Breast epithelium (tissue), 3 donors: ENCODE measurements at regions not wholly inside any gene's neighbourhood (a gene's known extent, or its start where the extent isn't known, plus 50 kb on each side); places are given as distances from the start of the nearest gene placed in this dataset.

ENCODE experiments used
- POLR2A ChIP-seq: fragments of 450-650 bp; IDR thresholded peaks from one replicate; pipeline ENCODE4 v1.6.1; 2016; ENCODE audit warnings: antibody characterized with exemption, mild to moderate bottlenecking, moderate library complexity
- TF ChIP-seq, protein P1 (sequence below), 3 donors: fragments of 450-650 bp; IDR thresholded peaks; one replicate each; pipeline ENCODE4 v1.5.1; 2016 to 2017; ENCODE audit warnings: antibody characterized with exemption in 3 of 3, mild to moderate bottlenecking in 3 of 3, moderate library complexity in 3 of 3

DNA sequence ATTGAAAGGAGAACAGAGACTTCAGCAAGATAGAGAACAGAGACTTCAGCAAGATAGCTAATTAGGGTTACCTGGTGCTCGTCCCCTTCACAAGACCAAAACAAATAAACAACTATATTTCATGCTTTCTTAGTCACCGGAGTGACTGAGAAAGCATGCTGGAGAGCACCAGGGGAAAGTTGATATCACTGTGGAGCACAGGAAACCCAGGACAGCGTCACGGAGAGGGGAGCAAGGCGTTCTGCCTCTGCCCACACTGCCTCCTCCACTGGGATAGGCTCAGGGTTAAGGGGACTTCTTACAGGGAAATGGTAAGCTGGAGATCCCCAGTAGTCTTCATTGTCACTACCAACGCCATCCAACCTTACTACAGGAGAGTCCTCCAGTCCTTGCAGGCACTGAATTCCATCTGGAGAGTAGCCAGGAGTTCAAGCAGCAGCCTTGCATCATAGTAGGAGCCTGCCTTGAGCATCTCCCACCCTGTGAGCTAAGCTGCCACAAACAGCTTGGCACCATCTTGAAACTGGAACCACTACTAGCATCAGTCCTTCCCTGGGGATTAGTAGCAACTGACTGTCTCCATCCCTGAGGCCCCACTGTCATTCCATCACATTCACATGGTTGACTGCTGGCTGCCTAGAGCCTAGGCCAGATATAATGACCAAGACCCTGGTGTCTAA is 239.4 kb downstream of the PLPP3 start:
- TF ChIP-seq, protein P1, sequence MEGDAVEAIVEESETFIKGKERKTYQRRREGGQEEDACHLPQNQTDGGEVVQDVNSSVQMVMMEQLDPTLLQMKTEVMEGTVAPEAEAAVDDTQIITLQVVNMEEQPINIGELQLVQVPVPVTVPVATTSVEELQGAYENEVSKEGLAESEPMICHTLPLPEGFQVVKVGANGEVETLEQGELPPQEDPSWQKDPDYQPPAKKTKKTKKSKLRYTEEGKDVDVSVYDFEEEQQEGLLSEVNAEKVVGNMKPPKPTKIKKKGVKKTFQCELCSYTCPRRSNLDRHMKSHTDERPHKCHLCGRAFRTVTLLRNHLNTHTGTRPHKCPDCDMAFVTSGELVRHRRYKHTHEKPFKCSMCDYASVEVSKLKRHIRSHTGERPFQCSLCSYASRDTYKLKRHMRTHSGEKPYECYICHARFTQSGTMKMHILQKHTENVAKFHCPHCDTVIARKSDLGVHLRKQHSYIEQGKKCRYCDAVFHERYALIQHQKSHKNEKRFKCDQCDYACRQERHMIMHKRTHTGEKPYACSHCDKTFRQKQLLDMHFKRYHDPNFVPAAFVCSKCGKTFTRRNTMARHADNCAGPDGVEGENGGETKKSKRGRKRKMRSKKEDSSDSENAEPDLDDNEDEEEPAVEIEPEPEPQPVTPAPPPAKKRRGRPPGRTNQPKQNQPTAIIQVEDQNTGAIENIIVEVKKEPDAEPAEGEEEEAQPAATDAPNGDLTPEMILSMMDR (IDR thresholded peaks at IDR 0.05), result no peak
- TF ChIP-seq POLR2A, result no peak
